ENCODE measurements at regions not wholly inside any gene's neighbourhood (a gene's known extent, or its start where the extent isn't known, plus 50 kb on each side); places are given as distances from the start of the nearest gene placed in this dataset.

DNA sequence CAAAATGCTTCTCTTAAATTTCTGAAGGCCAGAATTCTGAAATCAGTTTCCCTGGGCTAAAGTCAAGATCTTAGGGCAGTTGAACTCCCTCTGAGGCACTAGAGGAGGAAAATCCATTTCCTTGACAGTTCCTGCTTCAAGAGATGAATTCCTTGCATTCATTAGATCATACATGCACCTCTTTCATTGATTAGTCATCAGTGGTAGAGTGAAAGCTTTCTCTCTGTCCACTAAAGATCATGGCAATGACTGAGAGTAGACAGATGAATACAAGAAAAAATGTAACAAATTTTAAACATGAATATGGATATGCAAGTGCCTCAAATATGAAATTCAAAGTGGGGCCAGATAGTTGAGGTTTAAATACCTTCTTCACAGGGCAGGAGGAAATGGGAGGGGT, 693.4 kb upstream of the TMEFF2 start:
- TF ChIP-seq, protein P1, sequence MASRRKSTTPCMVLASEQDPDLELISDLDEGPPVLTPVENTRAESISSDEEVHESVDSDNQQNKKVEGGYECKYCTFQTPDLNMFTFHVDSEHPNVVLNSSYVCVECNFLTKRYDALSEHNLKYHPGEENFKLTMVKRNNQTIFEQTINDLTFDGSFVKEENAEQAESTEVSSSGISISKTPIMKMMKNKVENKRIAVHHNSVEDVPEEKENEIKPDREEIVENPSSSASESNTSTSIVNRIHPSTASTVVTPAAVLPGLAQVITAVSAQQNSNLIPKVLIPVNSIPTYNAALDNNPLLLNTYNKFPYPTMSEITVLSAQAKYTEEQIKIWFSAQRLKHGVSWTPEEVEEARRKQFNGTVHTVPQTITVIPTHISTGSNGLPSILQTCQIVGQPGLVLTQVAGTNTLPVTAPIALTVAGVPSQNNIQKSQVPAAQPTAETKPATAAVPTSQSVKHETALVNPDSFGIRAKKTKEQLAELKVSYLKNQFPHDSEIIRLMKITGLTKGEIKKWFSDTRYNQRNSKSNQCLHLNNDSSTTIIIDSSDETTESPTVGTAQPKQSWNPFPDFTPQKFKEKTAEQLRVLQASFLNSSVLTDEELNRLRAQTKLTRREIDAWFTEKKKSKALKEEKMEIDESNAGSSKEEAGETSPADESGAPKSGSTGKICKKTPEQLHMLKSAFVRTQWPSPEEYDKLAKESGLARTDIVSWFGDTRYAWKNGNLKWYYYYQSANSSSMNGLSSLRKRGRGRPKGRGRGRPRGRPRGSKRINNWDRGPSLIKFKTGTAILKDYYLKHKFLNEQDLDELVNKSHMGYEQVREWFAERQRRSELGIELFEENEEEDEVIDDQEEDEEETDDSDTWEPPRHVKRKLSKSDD (CRISPR knock-in tag; IDR thresholded peaks at IDR 0.05; ENCODE audit: low read depth) = no peak
- TF ChIP-seq KAT7 (CRISPR knock-in tag; IDR thresholded peaks at IDR 0.05; ENCODE audit: borderline replicate concordance) (no peak), EP300 (IDR thresholded peaks at IDR 0.05; ENCODE audit: low read depth in 2 of 2, low read length in 2 of 2) (no peak), EP300 (CRISPR knock-in tag; IDR thresholded peaks at IDR 0.05; ENCODE audit: borderline replicate concordance) (no peak), ERF (CRISPR knock-in tag; IDR thresholded peaks at IDR 0.05) (no peak)
- TF ChIP-seq, protein P2, sequence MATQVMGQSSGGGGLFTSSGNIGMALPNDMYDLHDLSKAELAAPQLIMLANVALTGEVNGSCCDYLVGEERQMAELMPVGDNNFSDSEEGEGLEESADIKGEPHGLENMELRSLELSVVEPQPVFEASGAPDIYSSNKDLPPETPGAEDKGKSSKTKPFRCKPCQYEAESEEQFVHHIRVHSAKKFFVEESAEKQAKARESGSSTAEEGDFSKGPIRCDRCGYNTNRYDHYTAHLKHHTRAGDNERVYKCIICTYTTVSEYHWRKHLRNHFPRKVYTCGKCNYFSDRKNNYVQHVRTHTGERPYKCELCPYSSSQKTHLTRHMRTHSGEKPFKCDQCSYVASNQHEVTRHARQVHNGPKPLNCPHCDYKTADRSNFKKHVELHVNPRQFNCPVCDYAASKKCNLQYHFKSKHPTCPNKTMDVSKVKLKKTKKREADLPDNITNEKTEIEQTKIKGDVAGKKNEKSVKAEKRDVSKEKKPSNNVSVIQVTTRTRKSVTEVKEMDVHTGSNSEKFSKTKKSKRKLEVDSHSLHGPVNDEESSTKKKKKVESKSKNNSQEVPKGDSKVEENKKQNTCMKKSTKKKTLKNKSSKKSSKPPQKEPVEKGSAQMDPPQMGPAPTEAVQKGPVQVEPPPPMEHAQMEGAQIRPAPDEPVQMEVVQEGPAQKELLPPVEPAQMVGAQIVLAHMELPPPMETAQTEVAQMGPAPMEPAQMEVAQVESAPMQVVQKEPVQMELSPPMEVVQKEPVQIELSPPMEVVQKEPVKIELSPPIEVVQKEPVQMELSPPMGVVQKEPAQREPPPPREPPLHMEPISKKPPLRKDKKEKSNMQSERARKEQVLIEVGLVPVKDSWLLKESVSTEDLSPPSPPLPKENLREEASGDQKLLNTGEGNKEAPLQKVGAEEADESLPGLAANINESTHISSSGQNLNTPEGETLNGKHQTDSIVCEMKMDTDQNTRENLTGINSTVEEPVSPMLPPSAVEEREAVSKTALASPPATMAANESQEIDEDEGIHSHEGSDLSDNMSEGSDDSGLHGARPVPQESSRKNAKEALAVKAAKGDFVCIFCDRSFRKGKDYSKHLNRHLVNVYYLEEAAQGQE (IDR thresholded peaks at IDR 0.05; ENCODE audit: borderline replicate concordance in 1 of 2, low read depth in 1 of 2, low read length in 2 of 2) = no peak
- TF ChIP-seq, protein P3, sequence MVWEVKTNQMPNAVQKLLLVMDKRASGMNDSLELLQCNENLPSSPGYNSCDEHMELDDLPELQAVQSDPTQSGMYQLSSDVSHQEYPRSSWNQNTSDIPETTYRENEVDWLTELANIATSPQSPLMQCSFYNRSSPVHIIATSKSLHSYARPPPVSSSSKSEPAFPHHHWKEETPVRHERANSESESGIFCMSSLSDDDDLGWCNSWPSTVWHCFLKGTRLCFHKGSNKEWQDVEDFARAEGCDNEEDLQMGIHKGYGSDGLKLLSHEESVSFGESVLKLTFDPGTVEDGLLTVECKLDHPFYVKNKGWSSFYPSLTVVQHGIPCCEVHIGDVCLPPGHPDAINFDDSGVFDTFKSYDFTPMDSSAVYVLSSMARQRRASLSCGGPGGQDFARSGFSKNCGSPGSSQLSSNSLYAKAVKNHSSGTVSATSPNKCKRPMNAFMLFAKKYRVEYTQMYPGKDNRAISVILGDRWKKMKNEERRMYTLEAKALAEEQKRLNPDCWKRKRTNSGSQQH (CRISPR knock-in tag; IDR thresholded peaks at IDR 0.05; ENCODE audit: low read depth) = no peak
- TF ChIP-seq, protein P4, sequence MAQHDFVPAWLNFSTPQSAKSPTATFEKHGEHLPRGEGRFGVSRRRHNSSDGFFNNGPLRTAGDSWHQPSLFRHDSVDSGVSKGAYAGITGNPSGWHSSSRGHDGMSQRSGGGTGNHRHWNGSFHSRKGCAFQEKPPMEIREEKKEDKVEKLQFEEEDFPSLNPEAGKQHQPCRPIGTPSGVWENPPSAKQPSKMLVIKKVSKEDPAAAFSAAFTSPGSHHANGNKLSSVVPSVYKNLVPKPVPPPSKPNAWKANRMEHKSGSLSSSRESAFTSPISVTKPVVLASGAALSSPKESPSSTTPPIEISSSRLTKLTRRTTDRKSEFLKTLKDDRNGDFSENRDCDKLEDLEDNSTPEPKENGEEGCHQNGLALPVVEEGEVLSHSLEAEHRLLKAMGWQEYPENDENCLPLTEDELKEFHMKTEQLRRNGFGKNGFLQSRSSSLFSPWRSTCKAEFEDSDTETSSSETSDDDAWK (CRISPR knock-in tag; IDR thresholded peaks at IDR 0.05) = no peak
